ENCODE measurements at regions not wholly inside any gene's neighbourhood (a gene's known extent, or its start where the extent isn't known, plus 50 kb on each side); places are given as distances from the start of the nearest gene placed in this dataset.

GRCh38 chr9:23438299-23438907 lies 387.6 kb downstream of the ELAVL2 start:
- Histone ChIP-seq H4K20me1 (ENCODE audit: low read depth, low read length) (no peaks in the 10 kb centered on the region), H3K9ac (ENCODE audit: low read length) (no peak overlapping the region), H3K36me3 (ENCODE audit: low read length) (no peaks in the 10 kb centered on the region), H2AFZ (ENCODE audit: low read depth, low read length, severe bottlenecking) (no peak overlapping the region), H3K4me3 (ENCODE audit: insufficient read depth, low read length, poor library complexity, severe bottlenecking) (no peak overlapping the region), H3K9me3 (ENCODE audit: insufficient read depth, low read length) (no peaks in the 10 kb centered on the region), H3K9me2 (replicated peaks; ENCODE audit: insufficient read depth, low read length) (no peaks in the 10 kb centered on the region), H3K4me2 (ENCODE audit: low read depth, low read length, poor library complexity, severe bottlenecking) (no peak overlapping the region), H3K27me3 (ENCODE audit: low read length) (no peaks in the 10 kb centered on the region), H3K27ac (ENCODE audit: low read depth, low read length) (no peak overlapping the region), H3K79me2 (ENCODE audit: insufficient read depth, low read length) (no peaks in the 10 kb centered on the region), H3F3A (ENCODE audit: insufficient read depth) (no peaks in the 10 kb centered on the region)
- TF ChIP-seq CTCF (IDR thresholded peaks at IDR 0.05; ENCODE audit: insufficient read depth, low read length, poor library complexity, severe bottlenecking) (no peak), EZH2phosphoT487 (conservative IDR thresholded peaks at IDR 0.05; ENCODE audit: low read length) (no peak)

DNA sequence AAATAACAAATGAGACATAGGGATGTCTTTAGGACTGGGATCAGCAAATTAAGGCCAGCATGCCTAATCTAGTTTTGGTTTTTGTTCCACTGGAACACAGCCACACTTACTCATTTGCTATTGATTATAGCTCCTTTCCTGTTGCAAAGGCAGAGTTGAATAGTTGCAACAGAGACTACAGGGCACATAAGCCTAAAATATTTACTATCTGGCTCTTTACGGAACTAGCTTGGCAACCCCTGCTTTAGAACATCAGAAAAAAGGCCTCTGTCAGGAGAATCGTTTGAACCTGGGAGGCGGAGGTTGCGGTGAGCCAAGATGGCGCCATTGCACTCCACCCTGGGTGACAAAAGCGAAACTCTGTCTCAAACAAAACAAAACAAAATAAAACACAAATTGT lies 384.8 kb downstream of the ELAVL2 start:
- H3K27me3 ChIP-seq (ENCODE audit: low read length): no peaks in the 10 kb centered on the region
- H2AFZ ChIP-seq (ENCODE audit: low read depth, low read length, severe bottlenecking): no peak overlapping the region
- TF ChIP-seq EZH2phosphoT487 (conservative IDR thresholded peaks at IDR 0.05; ENCODE audit: low read length): no peak
- no peak for TF ChIP-seq CTCF (IDR thresholded peaks at IDR 0.05; ENCODE audit: insufficient read depth, low read length, poor library complexity, severe bottlenecking)
- H3K4me3 ChIP-seq (ENCODE audit: insufficient read depth, low read length, poor library complexity, severe bottlenecking): no peak overlapping the region
- H4K20me1 ChIP-seq (ENCODE audit: low read depth, low read length): no peaks in the 10 kb centered on the region
- H3F3A ChIP-seq (ENCODE audit: insufficient read depth): no peaks in the 10 kb centered on the region
- no peak overlapping the region for H3K27ac ChIP-seq (ENCODE audit: low read depth, low read length)
- no peaks in the 10 kb centered on the region for H3K79me2 ChIP-seq (ENCODE audit: insufficient read depth, low read length)
- no peaks in the 10 kb centered on the region for H3K36me3 ChIP-seq (ENCODE audit: low read length)
- H3K9me2 ChIP-seq (replicated peaks; ENCODE audit: insufficient read depth, low read length): no peaks in the 10 kb centered on the region
- no peak overlapping the region for H3K4me2 ChIP-seq (ENCODE audit: low read depth, low read length, poor library complexity, severe bottlenecking)
- H3K9me3 ChIP-seq (ENCODE audit: insufficient read depth, low read length): no peaks in the 10 kb centered on the region
- no peak overlapping the region for H3K9ac ChIP-seq (ENCODE audit: low read length)

- Histone ChIP-seq H3K27me3 (ENCODE audit: low read length) (no peaks in the 10 kb centered on the region), H3F3A (ENCODE audit: insufficient read depth) (no peaks in the 10 kb centered on the region), H3K4me2 (ENCODE audit: low read depth, low read length, poor library complexity, severe bottlenecking) (no peak overlapping the region), H3K9ac (ENCODE audit: low read length) (no peak overlapping the region), H3K79me2 (ENCODE audit: insufficient read depth, low read length) (no peaks in the 10 kb centered on the region), H3K36me3 (ENCODE audit: low read length) (no peaks in the 10 kb centered on the region), H3K27ac (ENCODE audit: low read depth, low read length) (no peak overlapping the region), H3K4me3 (ENCODE audit: insufficient read depth, low read length, poor library complexity, severe bottlenecking) (no peak overlapping the region), H3K9me3 (ENCODE audit: insufficient read depth, low read length) (no peaks in the 10 kb centered on the region), H2AFZ (ENCODE audit: low read depth, low read length, severe bottlenecking) (no peak overlapping the region), H3K9me2 (replicated peaks; ENCODE audit: insufficient read depth, low read length) (no peaks in the 10 kb centered on the region), H4K20me1 (ENCODE audit: low read depth, low read length) (no peaks in the 10 kb centered on the region)
- no peak for TF ChIP-seq CTCF (IDR thresholded peaks at IDR 0.05; ENCODE audit: insufficient read depth, low read length, poor library complexity, severe bottlenecking)
- no peak for TF ChIP-seq EZH2phosphoT487 (conservative IDR thresholded peaks at IDR 0.05; ENCODE audit: low read length)
These were observed 381.4 kb downstream of the ELAVL2 start for GRCh38 chr9:23444658-23445057.

All from SU-DHL-6 (cell line).